NCI-H2196 (cell line): ENCODE measurements at regions not wholly inside any gene's neighbourhood (a gene's known extent, or its start where the extent isn't known, plus 50 kb on each side); places are given as distances from the start of the nearest gene placed in this dataset.
A peak's percentile ranks its signal among the peaks of the same experiment; 100 is the strongest.
"Not testable (repeated sequence)": the region's sequence is repeated elsewhere in the genome, so short reads cannot be mapped to it uniquely, and the experiment has no call there.

Source experiments
- DNase-seq: peaks from one replicate; lab custom pipeline; 2025; ENCODE audit not compliant: unreplicated experiment; lab: John Stamatoyannopoulos, UW

DNA sequence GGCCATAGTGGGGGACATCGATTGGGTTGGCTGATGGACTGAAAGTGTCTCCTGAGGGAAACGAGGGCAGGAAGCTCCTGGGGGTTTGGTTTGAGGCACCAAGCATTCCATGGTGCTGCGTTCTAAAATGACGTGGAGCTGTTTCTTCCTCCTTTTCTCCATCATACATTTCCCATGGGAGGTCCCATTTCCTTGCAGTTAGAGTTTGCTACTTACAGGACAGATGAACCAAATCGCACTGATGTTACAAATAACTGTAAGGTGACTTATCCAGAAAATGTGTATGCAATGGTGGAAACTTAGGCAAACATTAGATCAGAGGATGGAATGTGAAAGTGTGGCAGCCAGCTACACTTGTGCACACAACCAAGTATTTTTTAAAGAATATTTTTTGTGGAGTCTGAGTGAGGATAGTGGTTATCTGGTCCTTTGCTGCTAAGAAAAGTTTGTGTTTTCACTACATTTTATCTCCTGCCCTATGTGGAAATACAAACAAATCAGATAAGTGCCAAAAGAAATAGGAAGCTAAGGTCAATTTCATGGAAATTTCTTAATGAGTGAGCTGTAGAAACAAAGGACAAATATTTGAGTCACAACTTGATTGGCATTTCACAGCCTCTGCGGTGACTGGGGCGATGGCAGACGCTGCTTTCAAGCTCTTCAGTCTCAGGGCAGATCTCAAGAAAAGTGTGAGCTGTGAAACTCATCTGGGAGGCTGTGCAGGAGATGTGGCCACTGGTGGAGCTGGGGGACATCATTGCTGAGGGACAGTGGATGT lies 256.2 kb downstream of the TSN start:
- DNase-seq, result no peak

DNA sequence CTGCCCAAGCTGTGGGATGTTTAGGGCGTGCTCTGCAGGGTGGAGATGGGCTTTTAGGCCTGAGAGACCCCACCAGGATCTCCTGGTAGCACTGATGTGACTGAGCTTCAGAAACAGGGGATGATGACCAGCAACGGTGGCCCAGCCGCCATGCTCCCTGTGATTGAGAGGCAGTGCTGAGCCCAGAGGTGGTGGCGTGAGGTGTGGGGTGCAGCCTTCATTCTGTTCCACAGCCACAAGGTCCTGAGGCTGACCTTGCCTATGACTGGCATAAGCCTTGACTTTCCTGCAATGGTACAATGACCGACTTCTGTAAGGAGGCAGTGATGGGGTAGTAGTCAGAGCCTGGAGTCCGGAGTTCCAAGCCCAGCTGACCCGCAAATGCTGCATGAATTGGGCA lies 263.3 kb downstream of the TSN start:
- DNase-seq, result no peak

DNA sequence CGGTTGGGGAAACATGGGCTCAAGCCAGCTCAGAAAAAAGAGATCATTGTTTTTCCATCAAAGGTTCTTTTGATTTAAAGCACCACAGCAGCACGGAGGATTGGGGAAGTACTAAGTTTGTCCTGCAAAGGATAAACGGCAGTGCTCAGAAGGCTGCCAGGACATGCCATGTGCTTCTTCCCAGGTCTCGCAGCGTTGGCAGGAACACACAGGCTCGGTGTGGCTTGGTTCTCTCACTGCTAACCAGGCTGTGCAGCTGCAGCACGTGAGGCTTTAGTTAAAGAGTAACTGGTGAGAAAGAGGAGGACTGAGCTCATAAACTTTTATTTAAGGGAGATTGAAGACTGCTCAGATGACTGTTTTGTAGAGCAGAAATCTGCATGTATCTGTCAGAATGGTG lies 264.3 kb downstream of the TSN start:
- DNase-seq, result no peak

DNA sequence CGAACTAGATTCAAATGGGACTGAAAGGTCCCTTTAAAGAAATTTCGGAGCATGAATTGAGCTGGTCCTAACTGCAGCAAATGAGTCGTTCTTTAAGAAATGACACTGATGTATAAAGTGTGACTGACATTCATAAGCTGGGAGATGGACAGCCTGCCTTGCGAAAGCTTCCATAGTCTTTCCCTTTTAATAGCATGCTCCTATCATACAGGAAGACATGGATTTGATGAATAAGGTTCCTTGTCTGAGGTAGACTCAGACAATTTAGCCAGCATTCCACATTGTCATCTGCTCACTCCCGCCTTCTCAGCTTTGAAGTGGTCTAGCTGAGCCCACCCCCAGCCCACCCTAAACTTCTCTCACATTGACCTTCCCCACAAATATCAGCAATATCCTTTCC lies 264.9 kb downstream of the TSN start:
- no peak for DNase-seq

DNA sequence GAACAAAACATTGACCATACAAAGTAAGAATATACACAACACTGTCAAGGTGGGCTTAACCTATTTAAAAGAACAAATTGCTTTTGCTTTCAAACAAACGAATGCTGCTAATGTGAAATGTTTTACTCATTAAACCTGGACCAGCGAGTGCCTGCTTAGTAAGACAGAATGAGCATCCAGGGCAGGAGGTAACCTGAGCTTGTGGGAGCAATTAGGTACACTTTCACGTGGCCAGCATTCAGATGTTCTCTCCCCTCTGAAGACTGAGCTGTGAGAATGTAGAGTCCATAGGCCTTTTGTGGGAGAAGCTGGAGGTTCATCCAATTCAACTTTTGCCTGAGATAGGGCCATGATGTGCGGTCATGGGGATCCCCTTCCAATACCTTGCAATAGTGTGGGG lies 266.5 kb downstream of the TSN start:
- no peak for DNase-seq

DNA sequence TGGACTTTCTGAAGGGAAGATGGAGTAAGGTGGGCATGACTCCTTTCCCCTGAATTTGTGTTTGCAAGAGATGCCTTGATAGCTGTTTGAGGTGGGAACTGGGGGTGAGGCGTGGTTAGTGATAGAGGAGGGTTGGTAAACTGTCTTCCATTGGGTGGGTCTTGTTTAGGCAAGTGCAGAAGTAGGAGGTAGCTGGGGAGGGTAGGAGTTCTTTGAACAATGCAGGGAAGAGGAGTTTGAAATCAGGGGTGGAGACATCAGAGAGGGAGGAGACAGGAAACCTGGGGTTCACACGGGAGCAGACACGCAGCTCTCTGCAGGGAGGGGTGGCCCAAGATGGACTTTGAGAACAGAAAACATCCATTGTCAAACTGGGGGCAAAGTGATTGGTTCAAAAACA lies 267.1 kb downstream of the TSN start:
- no peak for DNase-seq

DNA sequence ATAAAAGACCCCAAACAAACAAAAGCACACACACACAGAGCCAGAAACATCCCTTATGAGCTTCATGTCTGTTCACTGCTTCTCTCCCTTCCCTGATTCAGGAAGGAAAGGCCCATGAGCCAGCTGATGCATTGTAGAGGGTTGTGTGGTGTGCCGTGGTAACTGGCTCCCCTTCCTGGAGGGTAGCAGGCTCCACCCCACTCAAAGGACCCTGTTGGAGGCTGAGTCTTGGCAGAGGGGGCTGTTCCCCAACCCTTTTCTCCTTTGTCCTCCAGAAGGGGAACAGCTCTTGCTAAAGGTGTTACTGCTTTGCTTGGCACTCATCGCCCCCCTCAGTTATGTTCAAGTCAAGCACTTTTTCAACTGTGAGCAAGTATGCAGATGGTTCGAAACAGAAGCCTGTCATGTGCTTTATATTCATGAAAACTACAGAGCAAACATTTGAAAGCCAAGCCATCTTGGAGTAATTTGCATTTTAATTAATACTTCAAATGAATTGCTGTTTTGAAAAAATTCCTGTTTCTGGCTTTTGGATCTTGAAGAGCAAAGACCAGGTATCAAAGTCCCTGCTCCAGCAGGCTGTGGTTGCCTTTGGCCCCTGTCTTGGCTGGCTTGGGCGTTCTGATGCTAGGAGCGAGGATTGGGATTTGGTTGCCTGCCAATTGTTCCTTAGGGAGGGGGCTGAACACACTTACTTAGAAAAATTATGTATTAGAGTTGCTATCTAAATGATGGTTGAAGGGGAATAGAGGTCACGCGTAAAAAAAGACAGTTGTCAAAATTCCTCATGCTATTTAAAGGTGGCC lies 267.8 kb downstream of the TSN start:
- no peak for DNase-seq

DNA sequence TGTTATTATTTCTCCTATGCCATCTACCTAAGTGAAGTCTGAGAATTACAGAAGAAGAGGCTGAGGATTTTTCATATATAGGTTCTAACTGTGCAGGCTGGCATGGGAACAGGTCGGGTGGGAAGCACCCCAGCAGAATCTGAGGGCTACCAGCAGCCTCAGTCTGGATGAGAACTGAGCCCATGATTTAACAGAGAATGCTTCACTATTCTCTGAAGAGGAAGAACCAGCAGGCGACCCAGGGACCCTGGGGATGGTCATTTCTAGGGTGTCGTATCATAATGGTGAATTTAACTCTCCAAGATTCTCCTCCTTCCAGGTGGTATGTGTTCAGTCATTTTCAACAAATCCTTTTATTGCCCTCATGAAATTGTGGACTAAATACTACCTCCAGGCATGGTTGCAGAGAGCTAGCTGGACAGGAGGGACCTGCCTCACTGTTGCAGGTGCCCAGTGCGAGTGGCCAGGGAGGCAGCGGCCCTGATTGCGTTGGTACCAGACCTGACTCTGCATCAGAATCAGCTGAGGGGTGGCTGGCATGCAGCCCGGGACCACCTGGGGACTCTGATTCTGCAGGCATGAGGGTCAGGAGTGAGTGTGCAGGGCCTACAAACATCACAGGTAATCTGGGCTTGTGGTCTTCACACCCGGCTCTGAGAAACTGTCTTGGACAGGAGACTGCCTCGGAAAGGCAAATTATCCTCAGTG lies 272.2 kb downstream of the TSN start:
- no peak for DNase-seq

DNA sequence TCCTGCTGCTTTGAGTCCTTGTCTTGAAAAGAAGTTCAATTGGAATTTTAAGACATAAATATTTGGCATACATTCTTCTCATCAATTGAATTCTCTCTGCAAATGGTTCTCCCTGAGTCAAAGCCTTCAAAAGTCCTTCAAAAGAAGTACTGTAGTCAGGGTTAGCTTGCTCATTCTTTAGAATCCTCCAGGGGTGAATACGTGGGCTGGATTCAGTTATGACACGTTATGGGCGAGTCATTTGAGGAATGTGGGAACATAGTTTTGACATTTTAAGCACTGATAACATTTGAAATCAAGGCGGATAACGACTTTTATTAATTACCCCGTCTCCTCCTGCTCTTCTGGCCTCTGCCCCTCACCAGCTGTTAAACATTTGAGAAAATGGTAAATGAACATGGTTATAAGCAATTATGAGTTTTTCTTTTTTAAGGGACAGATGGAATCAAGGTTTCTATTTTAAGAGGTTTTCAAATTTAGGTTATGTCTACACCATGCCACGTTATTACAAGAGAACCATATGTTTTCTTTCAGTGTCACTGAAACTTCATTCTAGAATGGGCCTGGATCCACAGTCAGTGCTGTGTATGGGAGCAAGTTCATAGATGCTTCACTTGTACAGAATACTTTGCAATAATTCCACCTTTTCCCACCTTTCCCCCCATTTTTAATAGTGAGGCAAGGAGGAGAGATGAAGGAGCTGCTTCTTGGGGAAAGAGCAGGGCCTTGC lies 273.1 kb downstream of the TSN start:
- no peak for DNase-seq

DNA sequence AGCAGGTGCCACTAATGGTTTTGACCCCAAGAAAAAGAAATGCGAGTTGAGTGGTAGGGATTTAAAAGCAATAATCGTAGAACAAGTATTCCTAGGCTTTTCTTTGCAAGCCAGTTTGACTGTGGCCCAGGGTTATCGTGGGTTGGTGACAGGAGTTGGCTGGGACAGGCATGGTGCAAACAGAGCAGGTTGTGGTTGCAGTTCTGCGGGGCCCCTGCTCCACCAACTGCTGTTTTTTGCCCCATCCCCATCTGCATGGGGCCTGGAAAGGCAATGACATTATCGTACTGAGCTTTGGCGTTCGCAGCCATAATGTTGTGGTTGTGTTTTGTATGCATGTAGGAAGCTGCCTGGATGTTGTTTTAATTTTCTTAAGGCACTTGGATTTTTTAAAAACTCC lies 274.0 kb downstream of the TSN start:
- DNase-seq, result no peak

DNA sequence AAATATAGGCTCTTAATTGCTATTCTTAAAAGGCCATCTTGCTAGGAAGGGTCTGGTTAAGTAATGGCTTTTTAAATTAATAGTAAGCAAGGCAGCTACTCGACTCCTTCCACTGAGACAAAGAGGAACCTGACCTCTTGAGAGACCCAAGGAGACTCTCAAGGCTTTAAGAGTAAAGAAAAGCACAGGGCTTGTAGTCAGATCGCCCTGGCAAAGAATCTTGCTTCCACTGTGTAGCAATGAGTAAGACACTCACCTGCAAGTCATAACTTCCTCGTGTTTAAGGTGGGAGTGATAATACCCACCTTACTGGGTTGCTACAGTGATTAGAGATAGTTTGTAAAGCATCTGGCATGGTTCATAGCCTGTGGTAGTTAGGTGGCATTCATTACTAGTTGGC lies 274.5 kb downstream of the TSN start:
- DNase-seq, result no peak

DNA sequence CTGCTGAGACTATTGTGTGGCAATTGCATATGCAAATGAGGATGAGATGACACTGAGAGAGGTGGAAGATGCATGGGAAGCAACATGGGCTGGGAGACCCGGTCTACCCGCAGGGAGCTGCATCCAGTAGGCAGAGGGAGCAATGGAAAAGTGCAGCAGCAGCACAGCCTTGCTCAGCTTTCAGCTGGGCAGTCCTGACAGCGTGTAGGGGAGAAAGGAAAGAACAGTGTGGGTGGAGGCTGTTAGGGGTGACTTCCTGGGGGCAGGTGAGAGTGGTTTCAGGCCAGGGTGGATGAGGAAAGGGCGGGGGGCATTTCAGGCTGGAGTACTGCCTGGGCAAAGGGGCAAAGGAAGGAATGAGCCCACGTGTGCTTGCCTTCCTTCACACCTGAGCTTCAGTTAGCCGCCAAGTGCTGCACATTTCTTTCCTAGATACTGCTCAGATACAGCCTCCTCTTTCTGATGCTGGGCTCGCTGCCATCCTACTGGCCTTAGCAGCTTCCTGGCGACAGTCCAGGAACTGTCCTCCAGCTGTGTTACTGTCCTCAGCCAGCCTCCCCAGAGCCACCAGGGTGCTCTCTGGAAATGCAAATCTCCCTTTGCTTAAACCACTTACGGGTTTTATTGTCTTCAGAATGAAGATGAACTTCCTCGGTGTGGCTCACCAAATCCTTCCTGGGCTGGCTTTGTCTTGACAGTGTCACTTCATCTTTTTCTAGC lies 276.3 kb downstream of the TSN start:
- peak; percentile 84 for DNase-seq

DNA sequence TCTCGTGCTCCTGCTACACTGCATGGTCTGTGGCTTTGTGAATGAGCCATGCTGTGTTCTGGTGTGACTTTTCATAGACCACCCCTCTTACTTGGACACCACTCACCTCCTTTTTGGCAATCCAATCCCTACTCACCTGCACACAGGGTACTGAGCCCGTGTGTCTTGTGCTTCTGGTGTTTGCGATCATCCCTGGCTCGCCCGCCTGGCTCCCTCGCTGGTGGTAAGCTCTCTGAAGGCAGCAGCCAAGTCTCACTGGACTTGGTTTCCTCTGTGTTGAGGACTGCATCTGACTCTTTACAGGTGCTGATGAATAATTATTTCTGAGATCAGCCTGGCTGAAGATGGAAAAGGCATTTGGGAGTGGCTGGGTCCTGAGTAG lies 276.8 kb downstream of the TSN start:
- DNase-seq, result no peak

DNA sequence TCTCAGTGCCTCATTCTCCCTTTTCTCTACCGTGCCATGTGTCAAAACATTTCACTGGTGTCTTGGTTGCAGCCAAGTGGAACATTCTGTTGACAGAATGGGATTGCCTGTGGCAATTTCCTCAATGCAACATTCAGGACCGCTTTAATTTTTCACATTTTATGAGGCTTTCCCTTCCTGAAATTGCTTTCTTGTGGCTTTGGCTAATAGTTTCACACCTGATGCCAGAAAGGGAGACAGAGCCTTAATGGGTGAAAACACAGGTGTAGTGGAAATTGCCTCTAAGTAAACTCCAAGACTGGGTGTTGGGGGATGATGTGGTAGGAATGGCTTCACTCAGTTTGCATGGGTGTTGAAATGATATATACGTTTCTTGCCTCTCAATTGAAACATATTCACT lies 278.3 kb downstream of the TSN start:
- no peak for DNase-seq

DNA sequence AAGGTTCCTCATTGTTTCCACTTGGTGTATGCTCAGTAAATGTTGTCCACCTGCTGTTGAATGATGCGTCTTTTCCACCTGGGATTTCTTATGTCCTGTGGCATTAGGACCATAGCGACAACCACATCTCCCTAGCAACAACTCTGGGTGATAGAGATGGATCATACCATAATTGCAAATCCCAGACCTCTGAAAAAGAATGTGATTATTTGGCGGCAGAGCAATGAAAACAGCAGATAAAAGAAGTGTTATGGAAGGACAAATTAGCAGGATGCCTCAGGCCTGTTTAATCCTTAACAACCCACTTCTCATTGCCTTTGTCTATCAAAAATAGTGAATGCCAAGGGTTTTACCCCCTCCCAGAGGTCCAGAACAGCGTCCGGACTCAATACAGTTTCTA lies 278.9 kb downstream of the TSN start:
- DNase-seq, result no peak

DNA sequence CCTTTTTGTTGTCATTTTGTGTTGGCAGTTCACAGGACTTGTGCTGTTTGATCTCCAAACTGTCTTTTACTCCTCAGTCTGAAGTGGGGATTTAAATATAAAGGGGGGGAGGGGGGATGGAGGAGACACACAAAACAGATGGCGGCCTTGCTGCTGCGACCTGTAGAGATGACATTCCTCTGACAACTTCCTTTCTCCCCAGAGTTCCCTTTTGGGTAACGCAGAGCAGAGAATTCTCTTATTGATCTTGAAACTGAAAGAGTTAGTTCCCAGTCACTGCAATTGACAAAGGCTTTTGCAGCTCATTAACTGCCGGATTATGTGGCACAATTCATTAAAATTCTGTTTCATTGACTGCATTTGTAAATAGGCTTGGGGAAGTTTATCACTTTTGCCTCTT lies 279.3 kb downstream of the TSN start:
- DNase-seq, result no peak

DNA sequence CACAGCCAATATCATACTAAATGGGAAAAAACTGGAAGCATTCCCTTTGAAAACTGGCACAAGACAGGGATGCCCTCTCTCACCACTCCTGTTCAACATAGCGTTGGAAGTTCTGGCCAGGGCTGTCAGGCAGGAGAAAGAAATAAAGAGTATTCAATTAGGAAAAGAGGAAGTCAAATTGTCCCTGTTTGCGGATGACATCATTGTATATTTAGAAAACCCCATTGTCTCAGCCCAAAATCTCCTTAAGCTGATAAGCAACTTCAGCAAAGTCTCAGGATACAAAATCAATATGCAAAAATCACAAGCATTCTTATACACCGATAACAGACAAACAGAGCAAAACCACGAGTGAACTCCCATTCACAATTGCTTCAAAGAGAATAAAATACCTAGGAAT lies 283.4 kb downstream of the TSN start:
- not testable (repeated sequence) for DNase-seq

DNA sequence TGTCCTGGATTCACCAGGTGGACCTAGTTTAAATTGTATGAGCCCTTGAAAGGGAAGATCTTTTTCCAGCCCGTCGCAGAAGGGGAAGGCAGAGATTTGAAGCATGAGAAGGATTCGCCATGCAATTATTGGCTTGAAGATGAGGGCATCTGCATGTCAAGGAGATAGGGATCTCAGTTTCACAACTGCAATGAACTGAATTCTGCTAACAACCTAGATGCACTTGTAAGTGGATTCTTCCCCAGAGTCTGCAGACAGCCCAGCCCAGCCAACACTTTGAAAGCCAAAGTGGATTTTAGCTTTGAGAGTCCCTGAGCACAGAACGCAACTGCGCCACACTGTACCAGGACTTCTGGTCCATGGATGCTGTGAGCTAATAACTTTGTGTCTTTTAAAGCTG lies 286.0 kb downstream of the TSN start:
- DNase-seq, result no peak

DNA sequence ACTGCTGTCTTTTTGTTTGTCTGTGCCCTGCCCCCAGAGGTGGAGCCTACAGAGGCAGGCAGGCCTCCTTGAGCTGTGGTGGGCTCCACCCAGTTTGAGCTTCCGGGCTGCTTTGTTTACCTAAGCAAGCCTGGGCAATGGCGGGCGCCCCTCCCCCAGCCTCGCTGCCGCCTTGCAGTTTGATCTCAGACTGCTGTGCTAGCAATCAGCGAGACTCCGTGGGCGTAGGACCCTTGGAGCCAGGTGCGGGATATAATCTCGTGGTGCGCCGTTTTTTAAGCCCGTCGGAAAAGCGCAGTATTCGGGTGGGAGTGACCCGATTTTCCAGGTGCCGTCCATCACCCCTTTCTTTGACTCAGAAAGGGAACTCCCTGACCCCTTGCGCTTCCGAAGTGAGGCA lies 296.2 kb downstream of the TSN start:
- not testable (repeated sequence) for DNase-seq

DNA sequence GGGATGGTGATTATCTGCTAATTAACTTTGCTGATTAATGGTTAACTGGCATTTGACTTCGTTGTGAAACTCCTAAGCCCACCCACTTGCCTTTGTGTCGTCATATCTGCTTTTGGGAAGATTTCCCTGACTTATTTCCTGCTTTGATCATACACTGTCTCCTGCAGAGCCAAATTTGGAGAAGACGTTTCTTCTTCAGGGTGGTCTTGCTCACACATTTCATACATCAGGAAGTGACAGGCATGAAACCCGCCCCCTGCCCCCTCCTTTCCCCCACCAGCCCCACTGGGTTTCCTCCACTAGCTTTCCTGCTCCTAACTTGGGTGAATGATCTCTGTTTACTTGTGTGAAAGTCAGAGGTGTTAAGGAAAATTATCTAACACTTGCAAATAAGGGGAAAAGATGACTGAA lies 300.1 kb downstream of the TSN start:
- DNase-seq, result no peak

DNA sequence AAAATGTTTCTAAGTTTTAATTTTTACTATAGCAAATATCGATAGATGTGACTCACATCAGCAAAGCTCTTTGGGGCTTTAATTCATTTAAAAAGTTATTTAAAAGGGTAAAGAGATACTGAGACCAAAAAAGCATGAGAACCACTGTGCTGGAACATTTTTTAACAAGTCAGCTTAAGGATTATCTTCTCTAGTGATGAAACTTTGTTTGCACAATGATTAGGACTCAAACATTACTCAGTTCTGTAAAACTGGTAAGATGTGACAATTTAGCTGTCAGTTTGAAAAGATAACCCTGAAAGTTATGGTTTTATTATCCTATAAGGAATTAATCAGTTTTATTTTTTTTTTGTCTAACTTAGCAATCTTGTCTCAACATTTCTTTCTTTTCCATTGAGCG lies 301.4 kb downstream of the TSN start:
- no peak for DNase-seq
